GM23338 (cell line): ENCODE measurements at regions not wholly inside any gene's neighbourhood (a gene's known extent, or its start where the extent isn't known, plus 50 kb on each side); places are given as distances from the start of the nearest gene placed in this dataset.

ENCODE experiments used
- ATAC-seq: fragments of 200-7000 bp; cut with Tn5 transposase; 3 replicates; pipeline ENCODE4 v1.9.1; 2020
- DNase-seq: peaks from one replicate; pipeline ENCODE4 v3.0.0-alpha.2; 2015; ENCODE audit warnings: low spot score
- H2AFZ ChIP-seq: fragments of 200-600 bp; sonication (generic); 2 replicates; pipeline ENCODE4 v1.8.0; 2016; ENCODE audit warnings: antibody characterized with exemption, mild to moderate bottlenecking, moderate library complexity
- H3F3A ChIP-seq: fragments of 200-600 bp; sonication (generic); replicated peaks from 2 replicates; pipeline ENCODE4 v1.8.0; 2017; ENCODE audit warnings: antibody characterized with exemption, mixed run types, low read depth
- H3K27ac ChIP-seq: fragments of 200-600 bp; sonication (generic); 2 replicates; pipeline ENCODE4 v1.6.1; 2016; ENCODE audit warnings: low read depth
- H3K27me3 ChIP-seq: fragments of 200-600 bp; sonication (generic); 2 replicates; pipeline ENCODE4 v1.8.0; 2016; ENCODE audit warnings: mild to moderate bottlenecking, mixed run types, moderate library complexity; ENCODE audit not compliant: insufficient read depth
- H3K36me3 ChIP-seq: fragments of 200-600 bp; sonication (generic); 2 replicates; pipeline ENCODE4 v1.8.0; 2016; ENCODE audit warnings: mild to moderate bottlenecking; ENCODE audit not compliant: insufficient read depth
- H3K4me1 ChIP-seq: fragments of 200-600 bp; sonication (generic); 2 replicates; pipeline ENCODE4 v1.8.0; 2016; ENCODE audit warnings: mild to moderate bottlenecking, moderate library complexity; ENCODE audit not compliant: insufficient read depth
- H3K4me2 ChIP-seq: fragments of 200-600 bp; sonication (generic); 2 replicates; pipeline ENCODE4 v1.7.1; 2017; ENCODE audit warnings: mixed run types
- H3K4me3 ChIP-seq: fragments of 200-600 bp; sonication (generic); 2 replicates; pipeline ENCODE4 v1.6.1; 2016; ENCODE audit warnings: mixed run types
- H3K79me2 ChIP-seq: fragments of 200-600 bp; sonication (generic); replicated peaks from 2 replicates; pipeline ENCODE4 v1.8.0; 2017; ENCODE audit warnings: mild to moderate bottlenecking; ENCODE audit not compliant: insufficient read depth
- H3K9me2 ChIP-seq: fragments of 200-600 bp; sonication (generic); 2 replicates; pipeline ENCODE4 v1.8.0; 2017; ENCODE audit not compliant: insufficient read depth
- H4K20me1 ChIP-seq: fragments of 200-600 bp; sonication (generic); replicated peaks from 2 replicates; pipeline ENCODE4 v1.8.0; 2017; ENCODE audit warnings: mild to moderate bottlenecking; ENCODE audit not compliant: insufficient read depth
- H3K27ac Mint-ChIP-seq: 2 replicates; pipeline ENCODE4 v1.8.0; 2020; ENCODE audit warnings: inconsistent platforms, mild to moderate bottlenecking, moderate library complexity, mixed read lengths
- H3K27me3 Mint-ChIP-seq: 3 replicates; pipeline ENCODE4 v1.8.0; 2022; ENCODE audit warnings: low read depth, mild to moderate bottlenecking, moderate library complexity, mixed read lengths, inconsistent platforms; ENCODE audit not compliant: insufficient read depth, poor library complexity
- H3K36me3 Mint-ChIP-seq: 3 replicates; pipeline ENCODE4 v1.8.0; 2021; ENCODE audit warnings: low read depth, mild to moderate bottlenecking, inconsistent platforms, moderate library complexity, mixed read lengths
- H3K4me1 Mint-ChIP-seq: 3 replicates; pipeline ENCODE4 v1.8.0; 2020; ENCODE audit warnings: mild to moderate bottlenecking, inconsistent platforms, mixed read lengths
- H3K4me3 Mint-ChIP-seq: 3 replicates; pipeline ENCODE4 v1.8.0; 2021; ENCODE audit warnings: moderate library complexity, mild to moderate bottlenecking, inconsistent platforms, mixed read lengths
- H3K9me3 Mint-ChIP-seq: 3 replicates; pipeline ENCODE4 v1.8.0; 2020; ENCODE audit warnings: moderate library complexity, mild to moderate bottlenecking, inconsistent platforms, mixed read lengths
- EZH2 ChIP-seq: fragments of 200-600 bp; sonication (generic); IDR thresholded peaks from one replicate; pipeline ENCODE4 v1.8.0; 2017; ENCODE audit warnings: antibody characterized with exemption, mild to moderate bottlenecking, low read depth; ENCODE audit not compliant: unreplicated experiment
- NANOG ChIP-seq: IDR thresholded peaks from 2 replicates; pipeline ENCODE4 v1.6.1; 2016; ENCODE audit warnings: antibody characterized with exemption, borderline replicate concordance
- STAT1 ChIP-seq: IDR thresholded peaks from one replicate; pipeline ENCODE4 v1.6.1; 2016; ENCODE audit warnings: antibody characterized with exemption; ENCODE audit not compliant: unreplicated experiment
- ZNF331 ChIP-seq: fragments of 250-450 bp; sonication (Bioruptor Pico); IDR thresholded peaks from 2 replicates; pipeline ENCODE4 v1.5.0; 2020; ENCODE audit warnings: low read depth, mild to moderate bottlenecking, moderate library complexity
- TF ChIP-seq, protein P1 (sequence below): IDR thresholded peaks from 2 replicates; pipeline ENCODE4 v1.6.1; 2016; ENCODE audit warnings: antibody characterized with exemption
- TF ChIP-seq, protein P2 (sequence below): IDR thresholded peaks from one replicate; pipeline ENCODE4 v1.6.1; 2018; ENCODE audit warnings: antibody characterized with exemption; ENCODE audit not compliant: unreplicated experiment

DNA sequence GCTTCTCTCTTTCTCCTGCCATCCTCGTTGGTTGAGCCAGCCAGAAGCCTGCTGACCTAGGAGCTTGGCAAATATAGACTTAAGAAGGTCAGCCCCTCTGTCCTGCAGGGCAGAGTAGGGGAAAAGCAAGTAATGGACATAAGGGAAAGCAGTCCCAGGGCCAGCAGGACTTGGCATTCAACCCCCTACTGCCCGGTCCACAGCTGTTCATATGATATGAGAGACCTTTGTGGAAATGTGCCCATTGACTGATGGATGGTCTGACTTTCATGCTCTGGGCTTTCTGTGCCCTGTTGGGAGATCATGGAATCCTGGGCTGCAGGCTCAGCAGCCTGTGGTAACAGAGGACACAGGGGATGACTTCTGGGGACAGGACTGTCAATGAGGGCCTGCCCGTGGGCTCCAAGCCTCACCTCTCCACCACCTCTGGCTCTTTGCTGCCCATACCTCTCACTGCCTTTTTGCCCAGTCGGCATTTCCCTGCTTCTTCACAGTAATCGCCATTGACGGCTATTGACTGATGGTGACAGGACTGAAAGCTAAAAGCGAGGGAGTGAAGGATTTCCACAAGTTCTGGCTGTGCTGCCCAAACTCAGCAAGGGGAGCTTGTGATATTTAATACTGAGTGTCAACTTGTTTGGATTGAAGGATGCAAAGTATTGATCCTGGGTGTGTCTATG, 60.0 kb upstream of the NMNAT3 start:
- Mint-ChIP-seq H3K36me3 (no peaks in the 10 kb centered on the region), H3K9me3 (no peaks in the 10 kb centered on the region), H3K27ac (no peak overlapping the region), H3K27me3 (no peaks in the 10 kb centered on the region), H3K4me1 (no peaks in the 10 kb centered on the region), H3K4me3 (no peak overlapping the region)
- no peaks in the 10 kb centered on the region; the same call in 1 of the 2 replicates for H3K9me2 ChIP-seq
- H3K27me3 ChIP-seq, result no peaks in the 10 kb centered on the region
- no peak overlapping the region for H2AFZ ChIP-seq
- H3K79me2 ChIP-seq, result no peaks in the 10 kb centered on the region
- no peaks in the 10 kb centered on the region for H3F3A ChIP-seq
- no peaks in the 10 kb centered on the region for H3K36me3 ChIP-seq
- no peaks in the 10 kb centered on the region for H3K4me1 ChIP-seq
- H3K4me3 ChIP-seq, result no peak overlapping the region
- ATAC-seq (no peak), DNase-seq (no peak)
- TF ChIP-seq EZH2 (no peak), ZNF331 (CRISPR knock-in tag) (no peak)
- no peaks in the 10 kb centered on the region for H4K20me1 ChIP-seq
- H3K4me2 ChIP-seq, result no peak overlapping the region
- no peak overlapping the region for H3K27ac ChIP-seq

DNA sequence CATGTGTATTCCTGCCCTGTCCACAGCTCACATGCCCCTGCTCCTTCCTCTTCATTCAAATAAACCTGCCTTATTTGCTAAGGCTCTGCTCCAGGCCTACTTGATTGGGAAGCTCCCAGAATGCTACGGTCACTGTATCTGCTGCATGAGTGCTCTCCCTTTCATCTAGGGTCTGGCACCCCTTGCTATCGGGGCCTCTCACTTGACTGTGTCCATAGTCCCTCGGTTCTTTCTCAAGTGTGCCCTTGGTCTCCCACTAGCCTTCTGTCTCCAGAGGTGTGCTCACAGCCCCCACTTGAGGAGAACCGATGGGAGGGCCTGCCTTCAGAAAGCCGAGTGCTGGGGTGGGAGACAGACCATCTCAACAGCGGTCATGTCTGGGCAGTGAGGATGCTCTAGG, 57.4 kb upstream of the NMNAT3 start:
- Mint-ChIP-seq H3K4me1 (no peaks in the 10 kb centered on the region), H3K27ac (no peak overlapping the region), H3K4me3 (no peak overlapping the region), H3K36me3 (no peaks in the 10 kb centered on the region), H3K9me3 (no peaks in the 10 kb centered on the region), H3K27me3 (no peaks in the 10 kb centered on the region)
- Histone ChIP-seq H3F3A (no peaks in the 10 kb centered on the region), H3K27ac (no peak overlapping the region), H3K9me2 (no peaks in the 10 kb centered on the region; the same call in 1 of the 2 replicates), H3K4me3 (no peak overlapping the region), H3K36me3 (no peaks in the 10 kb centered on the region), H3K27me3 (no peaks in the 10 kb centered on the region), H4K20me1 (no peaks in the 10 kb centered on the region), H3K79me2 (no peaks in the 10 kb centered on the region), H3K4me2 (no peak overlapping the region), H2AFZ (no peak overlapping the region), H3K4me1 (no peaks in the 10 kb centered on the region)
- ATAC-seq (no peak), DNase-seq (no peak)
- no peak for TF ChIP-seq EZH2
- TF ChIP-seq, protein P1, sequence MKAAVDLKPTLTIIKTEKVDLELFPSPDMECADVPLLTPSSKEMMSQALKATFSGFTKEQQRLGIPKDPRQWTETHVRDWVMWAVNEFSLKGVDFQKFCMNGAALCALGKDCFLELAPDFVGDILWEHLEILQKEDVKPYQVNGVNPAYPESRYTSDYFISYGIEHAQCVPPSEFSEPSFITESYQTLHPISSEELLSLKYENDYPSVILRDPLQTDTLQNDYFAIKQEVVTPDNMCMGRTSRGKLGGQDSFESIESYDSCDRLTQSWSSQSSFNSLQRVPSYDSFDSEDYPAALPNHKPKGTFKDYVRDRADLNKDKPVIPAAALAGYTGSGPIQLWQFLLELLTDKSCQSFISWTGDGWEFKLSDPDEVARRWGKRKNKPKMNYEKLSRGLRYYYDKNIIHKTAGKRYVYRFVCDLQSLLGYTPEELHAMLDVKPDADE, result no peak
- TF ChIP-seq, protein P2, sequence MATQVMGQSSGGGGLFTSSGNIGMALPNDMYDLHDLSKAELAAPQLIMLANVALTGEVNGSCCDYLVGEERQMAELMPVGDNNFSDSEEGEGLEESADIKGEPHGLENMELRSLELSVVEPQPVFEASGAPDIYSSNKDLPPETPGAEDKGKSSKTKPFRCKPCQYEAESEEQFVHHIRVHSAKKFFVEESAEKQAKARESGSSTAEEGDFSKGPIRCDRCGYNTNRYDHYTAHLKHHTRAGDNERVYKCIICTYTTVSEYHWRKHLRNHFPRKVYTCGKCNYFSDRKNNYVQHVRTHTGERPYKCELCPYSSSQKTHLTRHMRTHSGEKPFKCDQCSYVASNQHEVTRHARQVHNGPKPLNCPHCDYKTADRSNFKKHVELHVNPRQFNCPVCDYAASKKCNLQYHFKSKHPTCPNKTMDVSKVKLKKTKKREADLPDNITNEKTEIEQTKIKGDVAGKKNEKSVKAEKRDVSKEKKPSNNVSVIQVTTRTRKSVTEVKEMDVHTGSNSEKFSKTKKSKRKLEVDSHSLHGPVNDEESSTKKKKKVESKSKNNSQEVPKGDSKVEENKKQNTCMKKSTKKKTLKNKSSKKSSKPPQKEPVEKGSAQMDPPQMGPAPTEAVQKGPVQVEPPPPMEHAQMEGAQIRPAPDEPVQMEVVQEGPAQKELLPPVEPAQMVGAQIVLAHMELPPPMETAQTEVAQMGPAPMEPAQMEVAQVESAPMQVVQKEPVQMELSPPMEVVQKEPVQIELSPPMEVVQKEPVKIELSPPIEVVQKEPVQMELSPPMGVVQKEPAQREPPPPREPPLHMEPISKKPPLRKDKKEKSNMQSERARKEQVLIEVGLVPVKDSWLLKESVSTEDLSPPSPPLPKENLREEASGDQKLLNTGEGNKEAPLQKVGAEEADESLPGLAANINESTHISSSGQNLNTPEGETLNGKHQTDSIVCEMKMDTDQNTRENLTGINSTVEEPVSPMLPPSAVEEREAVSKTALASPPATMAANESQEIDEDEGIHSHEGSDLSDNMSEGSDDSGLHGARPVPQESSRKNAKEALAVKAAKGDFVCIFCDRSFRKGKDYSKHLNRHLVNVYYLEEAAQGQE, result no peak

DNA sequence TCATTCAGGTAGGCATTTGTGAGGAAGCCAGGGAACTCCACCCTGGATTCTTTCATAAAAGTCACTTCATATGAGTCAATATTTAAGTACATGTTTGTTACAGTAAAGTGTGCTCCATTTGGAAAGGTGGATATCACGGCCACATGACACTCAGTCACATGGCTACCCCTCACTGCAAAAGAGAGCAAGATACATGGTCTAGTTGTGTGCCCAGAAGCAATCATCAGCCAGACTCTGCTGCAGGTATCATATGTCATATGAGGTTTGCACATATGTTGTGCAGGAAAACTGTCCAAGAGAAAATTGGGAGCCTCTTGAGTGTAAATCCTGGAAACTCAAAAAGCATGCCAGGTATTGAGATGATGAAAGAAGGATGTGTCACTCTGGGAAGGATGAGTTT, 55.0 kb upstream of the NMNAT3 start:
- Histone ChIP-seq H3K9me2 (no peaks in the 10 kb centered on the region; the same call in 1 of the 2 replicates), H3K4me2 (no peak overlapping the region), H3K36me3 (no peaks in the 10 kb centered on the region), H3K4me3 (no peak overlapping the region), H3K27ac (no peak overlapping the region), H3F3A (no peaks in the 10 kb centered on the region), H3K79me2 (no peaks in the 10 kb centered on the region), H3K27me3 (no peaks in the 10 kb centered on the region), H3K4me1 (no peaks in the 10 kb centered on the region), H2AFZ (no peak overlapping the region), H4K20me1 (no peaks in the 10 kb centered on the region)
- Mint-ChIP-seq H3K4me3 (no peak overlapping the region), H3K4me1 (no peaks in the 10 kb centered on the region), H3K36me3 (no peaks in the 10 kb centered on the region), H3K27ac (no peak overlapping the region), H3K27me3 (no peaks in the 10 kb centered on the region), H3K9me3 (no peaks in the 10 kb centered on the region)
- DNase-seq (no peak), ATAC-seq (no peak)
- TF ChIP-seq EZH2, result no peak
- TF ChIP-seq NANOG, result no peak
- no peak for TF ChIP-seq STAT1
